GM21381 (cell line): ENCODE measurements at regions not wholly inside any gene's neighbourhood (a gene's known extent, or its start where the extent isn't known, plus 50 kb on each side); places are given as distances from the start of the nearest gene placed in this dataset.
"Not testable (repeated sequence)": the region's sequence is repeated elsewhere in the genome, so short reads cannot be mapped to it uniquely, and the experiment has no call there.

Source experiments
- ATAC-seq: cut with Tn5 transposase; IDR thresholded peaks from one replicate; pipeline ENCODE4 v1.9.1; 2021; ENCODE audit warnings: mild to moderate bottlenecking, moderate library complexity; ENCODE audit not compliant: unreplicated experiment

- no peak for ATAC-seq
Measured at GRCh38 chr10:26952094-26952493, 91.3 kb upstream of the ABI1 start.

GRCh38 chr10:26951650-26952049, 90.9 kb upstream of the ABI1 start:
- no peak for ATAC-seq

DNA sequence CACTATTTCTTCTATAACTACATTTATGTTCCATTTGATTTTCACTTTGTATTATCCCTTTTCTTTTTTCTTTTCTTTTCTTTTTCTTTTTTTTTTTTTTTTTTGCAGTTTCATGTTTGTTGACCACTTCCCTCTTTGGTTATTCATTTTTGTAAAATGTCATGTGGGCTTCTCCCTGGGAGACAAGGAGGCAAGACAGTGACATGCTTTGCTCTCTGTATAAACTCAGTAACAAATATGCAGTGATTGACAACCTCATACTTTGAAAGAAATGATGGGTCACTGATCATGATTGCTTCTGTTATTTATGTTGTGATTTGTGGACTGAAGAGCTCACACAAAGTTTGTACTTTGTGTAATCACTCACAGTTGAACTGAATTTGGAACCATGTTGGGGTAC, 90.2 kb upstream of the ABI1 start:
- no peak for ATAC-seq

DNA sequence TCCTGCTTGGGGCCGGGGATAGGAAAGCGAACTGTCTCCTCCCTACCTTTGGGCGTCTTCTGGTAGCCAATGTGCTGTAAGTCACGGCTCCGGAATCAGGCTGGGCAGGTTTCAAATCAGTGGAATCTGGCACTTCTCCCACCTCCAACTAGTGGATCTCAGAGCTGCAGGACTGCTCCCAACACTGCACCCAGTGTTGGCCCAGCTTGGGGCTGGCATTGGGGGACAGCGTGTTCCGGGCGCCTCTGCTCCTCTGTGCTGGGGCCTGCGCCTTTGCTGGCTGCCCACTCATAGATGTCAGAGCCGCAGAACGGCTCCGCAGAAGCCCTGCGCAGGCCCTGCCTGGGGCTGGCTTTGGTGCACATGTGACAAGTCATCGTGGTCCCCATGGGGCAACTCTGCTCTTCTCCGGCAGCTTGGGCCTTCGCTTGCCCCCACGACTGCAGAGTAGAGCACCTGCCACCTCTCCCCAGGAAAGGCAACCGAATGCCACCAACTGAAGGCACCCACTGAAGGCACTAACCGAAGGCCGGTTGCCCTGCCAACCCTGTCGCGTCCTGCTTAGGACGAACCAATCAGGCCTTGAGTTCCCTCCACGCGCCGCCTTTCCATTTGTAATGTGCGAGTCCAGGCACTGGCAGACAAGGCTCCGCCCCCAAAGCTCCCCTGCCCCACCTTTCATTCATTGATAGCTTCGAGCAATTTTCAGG, 85.5 kb upstream of the ABI1 start:
- ATAC-seq = no peak

GRCh38 chr10:26944261-26944882, 83.6 kb upstream of the ABI1 start:
- no peak for ATAC-seq

DNA sequence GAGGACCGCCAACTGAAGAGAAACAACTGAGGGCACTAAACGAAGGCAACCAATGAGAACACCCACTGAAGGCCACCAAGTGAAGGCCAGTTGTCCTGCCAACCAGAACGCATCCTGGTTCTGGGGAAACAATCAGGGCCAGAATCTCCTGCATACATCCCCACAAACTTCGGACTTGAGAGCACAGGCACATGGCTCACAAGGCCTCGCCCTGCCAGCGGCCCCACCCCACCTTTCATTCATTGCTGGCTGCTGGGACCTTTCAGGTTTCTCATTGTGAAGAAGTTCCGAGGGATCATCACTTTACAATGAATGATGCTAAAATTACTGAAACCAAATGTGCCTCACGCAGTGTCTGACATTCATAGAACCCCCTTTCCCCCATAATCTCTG, 79.2 kb upstream of the ABI1 start:
- ATAC-seq = no peak

DNA sequence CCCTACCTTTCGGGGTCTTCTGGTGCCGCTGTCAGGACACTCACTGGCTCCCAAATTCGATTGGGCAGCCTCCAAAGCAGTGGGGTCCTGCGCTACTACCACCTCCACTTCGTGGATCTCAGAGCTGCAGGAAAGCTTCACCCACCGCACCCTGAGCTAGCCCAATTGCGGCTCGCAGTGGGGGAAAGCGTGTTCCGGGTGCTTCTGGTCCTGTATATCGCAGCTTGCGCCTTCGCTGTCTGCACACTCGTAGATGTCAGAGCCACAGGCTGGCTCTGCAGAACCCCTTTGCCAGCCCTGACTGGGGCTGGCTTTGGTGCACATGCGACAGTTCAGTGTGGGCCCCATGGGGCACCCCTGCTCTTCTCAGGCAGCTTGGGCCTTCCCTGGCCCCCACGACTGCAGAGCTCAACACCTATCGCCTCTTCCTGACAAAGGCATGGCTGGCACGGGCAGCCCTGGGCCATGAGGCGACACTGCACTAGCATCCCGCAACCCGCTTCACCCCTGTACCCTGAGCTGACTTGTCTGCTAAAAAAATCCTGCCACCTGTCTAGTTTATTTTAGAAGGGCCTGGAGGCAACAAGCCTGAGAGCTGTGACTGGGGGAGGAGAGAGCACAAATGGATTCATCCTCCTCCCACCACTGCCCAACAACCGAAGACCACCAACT, 78.7 kb upstream of the ABI1 start:
- no peak for ATAC-seq

DNA sequence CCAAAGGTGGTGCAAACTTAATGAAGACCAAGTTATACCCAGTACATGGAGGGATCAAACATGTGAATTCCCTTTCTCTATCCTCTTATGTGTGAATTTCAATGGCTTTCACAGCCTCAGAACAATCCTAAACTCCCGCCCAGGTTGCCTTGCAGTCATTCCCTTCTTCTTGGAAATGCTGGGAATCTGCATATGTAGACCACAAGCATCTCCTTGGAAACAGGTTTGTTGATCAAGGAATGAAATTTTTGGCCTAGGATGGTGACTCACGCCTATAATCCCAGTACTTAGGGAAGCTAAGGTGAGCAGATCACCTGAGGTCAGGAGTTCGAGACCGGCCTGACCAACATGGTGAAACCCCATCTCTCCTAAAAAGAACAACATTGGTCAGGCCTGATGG, 77.8 kb upstream of the ABI1 start:
- no peak for ATAC-seq

GRCh38 chr10:26937371-26937770, 76.6 kb upstream of the ABI1 start:
- no peak for ATAC-seq

DNA sequence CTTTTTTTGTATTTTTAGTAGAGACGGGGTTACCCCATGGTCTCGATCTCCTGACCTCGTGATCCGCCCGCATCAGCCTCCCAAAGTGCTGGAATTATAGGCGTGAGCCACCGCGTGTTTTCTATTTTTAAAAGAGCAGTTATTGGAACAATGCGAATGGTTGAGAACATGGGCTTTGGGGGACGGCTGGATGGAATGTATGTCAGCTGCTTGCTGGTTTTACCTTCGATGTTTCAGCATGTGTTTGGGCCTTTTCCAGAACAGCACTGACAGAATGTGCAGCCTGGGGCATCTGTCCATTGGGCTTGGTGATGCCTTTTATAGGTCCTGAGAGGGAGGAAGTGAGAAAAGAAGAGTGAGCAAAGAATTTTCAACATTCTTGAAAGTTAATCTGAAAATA, 73.4 kb upstream of the ABI1 start:
- ATAC-seq = not testable (repeated sequence)

DNA sequence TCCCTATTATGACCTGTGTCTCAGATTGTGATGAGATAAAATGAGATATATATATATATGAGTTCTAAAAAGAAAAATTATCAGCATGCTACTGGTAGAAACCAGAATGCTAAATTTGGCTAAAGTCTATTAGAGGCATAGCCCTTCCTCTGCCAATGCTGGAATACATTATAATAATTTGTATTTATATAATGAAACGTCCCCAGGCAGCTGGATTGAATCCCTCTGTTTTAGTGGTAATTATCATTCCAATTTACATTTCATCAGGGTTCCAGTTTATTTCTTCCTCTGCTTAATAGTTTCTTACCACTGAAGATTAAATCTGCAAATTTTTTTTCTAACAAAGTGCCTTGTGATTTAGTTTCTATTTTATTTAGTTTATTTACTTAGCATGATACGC, 71.8 kb upstream of the ABI1 start:
- ATAC-seq = no peak

GRCh38 chr10:26931223-26931622, 70.5 kb upstream of the ABI1 start:
- ATAC-seq = peak; percentile 84

DNA sequence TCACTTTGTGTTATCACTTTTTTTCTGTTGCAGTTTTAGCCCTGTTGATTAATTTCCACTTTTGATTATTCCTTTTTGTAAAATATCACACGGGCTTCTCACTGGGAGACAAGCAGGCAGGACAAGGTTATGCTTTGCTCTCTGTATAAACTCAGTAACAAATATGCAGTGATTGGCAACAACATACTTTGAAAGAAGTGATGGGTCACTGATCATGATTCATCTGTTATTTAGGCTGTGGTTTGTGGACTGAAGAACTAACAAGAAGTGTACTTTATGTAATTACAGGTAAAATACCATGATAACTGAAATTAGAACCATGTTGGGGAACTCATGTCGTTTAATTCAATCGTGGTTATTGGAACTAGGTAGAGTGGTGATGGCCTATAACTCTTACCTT, 62.1 kb upstream of the ABI1 start:
- not testable (repeated sequence) for ATAC-seq

- ATAC-seq = not testable (repeated sequence)
Measured at GRCh38 chr10:26919156-26919860, 58.5 kb upstream of the ABI1 start.

DNA sequence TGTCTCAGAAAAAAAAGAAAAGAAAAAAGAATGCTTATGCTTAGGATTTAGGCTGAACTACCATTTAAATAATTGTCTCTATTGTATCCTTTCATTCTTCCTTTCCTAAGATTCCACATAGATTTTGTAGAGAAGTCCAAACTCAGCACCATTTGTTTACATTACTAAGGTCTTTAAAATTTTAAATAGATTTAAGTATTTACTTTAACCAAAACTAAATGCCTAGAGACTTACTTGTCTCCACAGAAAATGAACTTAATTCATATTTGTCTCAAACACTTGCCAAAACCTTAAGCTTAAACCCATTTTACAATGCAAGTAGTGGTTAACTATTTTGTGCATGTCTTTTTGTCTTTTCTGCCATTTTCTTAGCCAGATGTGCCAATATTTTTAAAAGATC, 54.1 kb upstream of the ABI1 start:
- no peak for ATAC-seq

GRCh38 chr10:26911811-26912461, 51.2 kb upstream of the ABI1 start:
- ATAC-seq = peak; percentile 77
